ENCODE measurements at regions not wholly inside any gene's neighbourhood (a gene's known extent, or its start where the extent isn't known, plus 50 kb on each side); places are given as distances from the start of the nearest gene placed in this dataset.

DNA sequence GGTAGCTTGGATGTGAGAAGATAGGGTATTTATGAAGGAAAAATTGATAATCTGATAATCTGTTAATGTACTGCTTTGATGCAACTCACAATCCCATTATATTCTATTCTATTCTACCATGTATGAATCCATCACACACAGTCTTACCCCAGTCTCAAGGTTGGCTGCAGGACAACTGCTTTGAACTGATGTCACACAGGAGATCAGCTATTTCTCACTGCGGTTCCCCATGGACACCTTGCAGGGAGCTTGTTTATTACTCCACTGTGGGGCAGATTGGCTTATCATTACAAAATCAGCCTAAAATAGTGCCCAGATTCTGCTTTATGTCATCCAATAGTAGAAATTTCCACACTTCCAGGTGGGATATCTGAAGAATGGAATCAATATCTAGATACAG, 61.0 kb upstream of the HS3ST5 start:
- ATAC-seq (ENCODE audit: low read depth) (no peak), DNase-seq (no peak)
- H3K4me1 Mint-ChIP-seq: no peaks in the 10 kb centered on the region
- H3K4me3 Mint-ChIP-seq: no peak overlapping the region
- no peak overlapping the region for H3K27ac Mint-ChIP-seq
- H3K27me3 Mint-ChIP-seq: no peaks in the 10 kb centered on the region
- no peaks in the 10 kb centered on the region for H3K36me3 Mint-ChIP-seq
- POLR2A ChIA-PET: no interaction called here
- no peaks in the 10 kb centered on the region for H3K9me3 Mint-ChIP-seq

DNA sequence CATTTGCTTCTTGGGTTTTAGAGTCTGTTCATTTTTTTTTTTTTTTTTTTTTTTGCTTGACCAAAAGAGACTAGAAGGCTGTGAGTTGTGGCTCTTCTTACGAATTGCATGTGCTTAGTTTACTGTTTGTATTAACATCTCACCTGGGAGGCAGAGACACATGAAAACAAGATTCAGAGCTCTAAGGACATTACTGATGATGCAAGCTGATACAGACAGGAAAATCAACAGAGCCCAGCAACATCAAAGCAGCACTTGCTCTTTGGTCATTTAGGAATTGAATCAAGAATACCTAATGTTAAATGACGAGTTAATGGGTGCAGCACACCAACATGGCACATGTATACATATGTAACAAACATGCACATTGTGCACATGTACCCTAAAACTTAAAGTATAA, 55.7 kb upstream of the HS3ST5 start:
- POLR2A ChIA-PET: no interaction called here
- Mint-ChIP-seq H3K4me3 (no peak overlapping the region), H3K36me3 (no peaks in the 10 kb centered on the region), H3K27ac (no peak overlapping the region), H3K4me1 (no peaks in the 10 kb centered on the region), H3K27me3 (no peaks in the 10 kb centered on the region), H3K9me3 (no peaks in the 10 kb centered on the region)
- no peak for DNase-seq
- ATAC-seq (ENCODE audit: low read depth): no peak
